OCI-LY3 (cell line): ENCODE measurements at regions not wholly inside any gene's neighbourhood (a gene's known extent, or its start where the extent isn't known, plus 50 kb on each side); places are given as distances from the start of the nearest gene placed in this dataset.

Source experiments
- H2AFZ ChIP-seq: fragments of 200-600, 300-600 bp; shearing (Covaris generic); 2 replicates; pipeline ENCODE4 v1.6.0; 2014; ENCODE audit warnings: antibody characterized with exemption, low read depth, low read length
- H3K27ac ChIP-seq: fragments of 200-600, 300-600 bp; sonication (generic); 2 replicates; pipeline ENCODE4 v1.5.1; 2014; ENCODE audit warnings: mild to moderate bottlenecking, low read length, moderate library complexity, mixed read lengths
- H3K27me3 ChIP-seq: fragments of 200-600, 300-600 bp; sonication (generic); 2 replicates; pipeline ENCODE4 v1.6.1; 2014; ENCODE audit warnings: low read depth, low read length, mixed read lengths
- H3K36me3 ChIP-seq: fragments of 200-600, 300-600 bp; sonication (generic); replicated peaks from 2 replicates; pipeline ENCODE3; 2014; ENCODE audit warnings: low read depth, low read length, mixed read lengths
- H3K4me1 ChIP-seq: fragments of 300-600, 200-600 bp; sonication (generic); 2 replicates; pipeline ENCODE4 v1.6.1; 2014; ENCODE audit warnings: low read length, mixed read lengths
- H3K4me2 ChIP-seq: fragments of 200-600, 300-600 bp; sonication (generic); 2 replicates; pipeline ENCODE4 v1.6.1; 2014; ENCODE audit warnings: low read length, mixed read lengths
- H3K4me3 ChIP-seq: fragments of 300-600, 200-600 bp; sonication (generic); 2 replicates; pipeline ENCODE4 v1.5.1; 2014; ENCODE audit warnings: antibody characterized with exemption, mild to moderate bottlenecking, low read length, moderate library complexity
- H3K79me2 ChIP-seq: fragments of 300-600, 200-600 bp; shearing (Covaris generic); 2 replicates; pipeline ENCODE4 v1.6.1; 2014; ENCODE audit warnings: mild to moderate bottlenecking, low read length, mixed read lengths
- H3K9ac ChIP-seq: fragments of 300-600, 200-600 bp; shearing (Covaris generic); 2 replicates; pipeline ENCODE4 v1.6.0; 2014; ENCODE audit warnings: mild to moderate bottlenecking, low read length, moderate library complexity
- H3K9me3 ChIP-seq: fragments of 200-600, 300-600 bp; shearing (Covaris generic); 2 replicates; pipeline ENCODE4 v1.6.1; 2014; ENCODE audit warnings: low read length, mixed read lengths; ENCODE audit not compliant: insufficient read depth
- H4K20me1 ChIP-seq: fragments of 200-600, 300-600 bp; sonication (generic); 2 replicates; pipeline ENCODE4 v1.6.1; 2016; ENCODE audit warnings: low read length, mixed read lengths; ENCODE audit not compliant: insufficient read depth
- EZH2phosphoT487 ChIP-seq: fragments of 200-600 bp; shearing (Covaris generic); IDR thresholded peaks from 2 replicates; pipeline ENCODE4 v1.6.1; 2018; ENCODE audit warnings: antibody characterized with exemption, mixed run types, low read depth
- TF ChIP-seq, protein P1 (sequence below): fragments of 200-600, 300-600 bp; sonication (generic); IDR thresholded peaks from 2 replicates; pipeline ENCODE4 v1.5.1; 2014; ENCODE audit warnings: antibody characterized with exemption, low read length, low read depth

DNA sequence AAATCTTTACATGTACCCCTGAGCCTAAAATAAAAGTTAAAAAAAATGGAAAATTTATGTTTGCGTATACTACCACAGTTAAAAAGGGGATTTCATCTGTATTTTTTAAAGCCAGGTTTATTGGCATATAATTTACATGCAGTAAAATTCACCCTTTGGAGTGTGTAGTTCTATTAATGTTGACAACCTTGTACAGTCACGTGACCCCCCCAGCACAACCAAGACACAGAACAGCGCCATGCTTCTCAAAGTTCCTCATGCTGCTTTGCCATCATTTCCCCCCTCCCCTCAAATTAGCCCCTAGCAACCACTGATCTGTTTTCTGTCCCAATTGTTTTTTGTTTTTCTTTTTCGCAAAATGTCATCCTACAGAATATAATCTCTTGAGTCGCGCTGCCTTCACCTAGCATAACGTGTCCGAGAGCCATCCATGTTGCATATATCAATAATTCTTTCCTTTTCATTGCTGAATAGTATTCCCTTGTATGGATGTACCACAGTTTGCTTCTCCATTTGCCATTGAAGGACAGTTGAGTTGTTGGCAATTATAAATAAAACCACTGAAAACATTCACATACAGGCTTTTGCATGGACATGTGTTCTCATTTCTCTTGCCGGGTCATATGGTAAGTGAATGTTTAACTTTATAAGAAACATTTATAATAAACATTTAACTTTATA lies 105.3 kb downstream of the LHX2 start:
- Histone ChIP-seq H3K27me3 (peaks cover 5% of the 10 kb centered on the region; the same call in 1 of the 2 replicates), H3K36me3 (no peaks in the 10 kb centered on the region), H3K4me3 (no peak overlapping the region), H3K4me2 (no peak overlapping the region), H3K27ac (no peak overlapping the region), H3K79me2 (no peaks in the 10 kb centered on the region), H4K20me1 (no peaks in the 10 kb centered on the region), H3K9me3 (0 out of 2 replicates have a peak, but pooled peaks cover 4% of the 10 kb centered on the region), H2AFZ (no peak overlapping the region), H3K9ac (no peak overlapping the region), H3K4me1 (no peaks in the 10 kb centered on the region)
- TF ChIP-seq EZH2phosphoT487: no peak
- TF ChIP-seq, protein P1, sequence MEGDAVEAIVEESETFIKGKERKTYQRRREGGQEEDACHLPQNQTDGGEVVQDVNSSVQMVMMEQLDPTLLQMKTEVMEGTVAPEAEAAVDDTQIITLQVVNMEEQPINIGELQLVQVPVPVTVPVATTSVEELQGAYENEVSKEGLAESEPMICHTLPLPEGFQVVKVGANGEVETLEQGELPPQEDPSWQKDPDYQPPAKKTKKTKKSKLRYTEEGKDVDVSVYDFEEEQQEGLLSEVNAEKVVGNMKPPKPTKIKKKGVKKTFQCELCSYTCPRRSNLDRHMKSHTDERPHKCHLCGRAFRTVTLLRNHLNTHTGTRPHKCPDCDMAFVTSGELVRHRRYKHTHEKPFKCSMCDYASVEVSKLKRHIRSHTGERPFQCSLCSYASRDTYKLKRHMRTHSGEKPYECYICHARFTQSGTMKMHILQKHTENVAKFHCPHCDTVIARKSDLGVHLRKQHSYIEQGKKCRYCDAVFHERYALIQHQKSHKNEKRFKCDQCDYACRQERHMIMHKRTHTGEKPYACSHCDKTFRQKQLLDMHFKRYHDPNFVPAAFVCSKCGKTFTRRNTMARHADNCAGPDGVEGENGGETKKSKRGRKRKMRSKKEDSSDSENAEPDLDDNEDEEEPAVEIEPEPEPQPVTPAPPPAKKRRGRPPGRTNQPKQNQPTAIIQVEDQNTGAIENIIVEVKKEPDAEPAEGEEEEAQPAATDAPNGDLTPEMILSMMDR: no peak

DNA sequence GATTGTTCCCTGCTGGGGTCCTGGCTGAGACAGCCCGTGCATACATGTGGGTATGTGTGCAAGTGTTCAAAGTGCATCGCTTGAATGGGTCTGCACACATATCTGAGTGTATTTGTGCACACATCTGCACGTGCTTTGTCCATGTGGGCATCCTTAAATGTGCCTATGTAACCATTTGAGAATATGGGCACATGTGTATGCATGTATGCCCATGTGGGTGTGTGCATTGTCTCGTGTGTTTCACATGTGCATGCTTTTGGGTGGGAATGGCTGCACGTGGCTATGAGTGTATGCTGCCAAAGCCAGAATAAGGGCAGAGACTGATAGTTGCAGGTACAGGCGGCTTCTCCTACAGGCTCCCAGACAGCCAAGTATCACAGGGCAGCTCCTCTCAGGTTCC lies 107.3 kb downstream of the LHX2 start:
- no peak overlapping the region for H3K27ac ChIP-seq
- no peaks in the 10 kb centered on the region for H3K36me3 ChIP-seq
- H3K79me2 ChIP-seq: no peaks in the 10 kb centered on the region
- H3K27me3 ChIP-seq: peaks cover 5% of the 10 kb centered on the region; the same call in 1 of the 2 replicates
- no peaks in the 10 kb centered on the region for H4K20me1 ChIP-seq
- H3K9ac ChIP-seq: no peak overlapping the region
- H2AFZ ChIP-seq: no peak overlapping the region
- no peak for TF ChIP-seq EZH2phosphoT487
- TF ChIP-seq, protein P1: no peak
- peaks cover 4% of the 10 kb centered on the region; the same call in 1 of the 2 replicates for H3K4me1 ChIP-seq
- no peak overlapping the region for H3K4me2 ChIP-seq
- H3K4me3 ChIP-seq: no peak overlapping the region
- 0 out of 2 replicates have a peak, but pooled peaks cover 4% of the 10 kb centered on the region for H3K9me3 ChIP-seq

DNA sequence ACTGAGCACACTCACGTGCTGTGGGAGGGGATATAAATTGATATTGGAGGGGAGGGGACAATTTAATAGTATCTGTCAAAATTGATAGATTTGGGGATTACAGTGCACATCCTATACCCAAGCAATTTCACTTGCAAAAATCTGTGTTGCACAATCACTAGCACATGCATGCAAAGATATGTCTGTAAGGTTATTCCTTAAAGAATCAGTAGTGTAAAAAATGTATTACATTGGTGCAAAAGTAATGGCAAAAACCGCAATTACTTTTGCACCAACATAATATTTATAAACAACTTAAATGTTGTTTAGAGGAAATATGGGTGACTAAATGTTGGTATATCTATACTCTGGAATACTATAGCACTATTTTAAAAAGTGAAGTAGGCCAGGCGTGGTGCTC lies 108.7 kb downstream of the LHX2 start:
- Histone ChIP-seq H2AFZ (no peak overlapping the region), H3K4me1 (peaks cover 10% of the 10 kb centered on the region; the same call in 1 of the 2 replicates), H3K36me3 (no peaks in the 10 kb centered on the region), H3K27me3 (peaks cover 5% of the 10 kb centered on the region; the same call in 1 of the 2 replicates), H3K27ac (no peak overlapping the region), H3K9me3 (0 out of 2 replicates have a peak, but pooled peaks cover 4% of the 10 kb centered on the region), H3K79me2 (no peaks in the 10 kb centered on the region), H3K4me2 (no peak overlapping the region), H3K4me3 (no peak overlapping the region), H4K20me1 (no peaks in the 10 kb centered on the region), H3K9ac (no peak overlapping the region)
- TF ChIP-seq, protein P1: no peak
- no peak for TF ChIP-seq EZH2phosphoT487

DNA sequence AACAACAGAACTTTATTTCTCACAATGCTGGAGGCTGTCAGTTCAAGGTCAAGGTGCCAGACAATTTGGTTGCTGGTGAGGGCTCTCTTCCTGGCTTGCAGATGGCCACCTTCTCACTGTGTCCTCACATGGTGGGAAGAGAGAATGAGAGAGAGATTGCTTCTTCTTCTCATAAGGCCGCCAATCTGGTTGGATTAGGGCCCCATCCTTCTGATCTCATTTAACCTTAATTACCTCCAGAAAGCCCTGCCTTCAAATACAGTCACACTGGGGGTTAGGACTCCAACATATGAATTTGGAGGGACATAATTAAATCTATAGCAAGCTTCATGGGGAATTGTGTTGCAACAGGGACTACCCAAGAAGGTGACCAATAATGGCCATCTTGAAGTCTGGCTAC lies 110.2 kb downstream of the LHX2 start:
- Histone ChIP-seq H3K4me2 (no peak overlapping the region), H3K9ac (no peak overlapping the region), H3K9me3 (0 out of 2 replicates have a peak, but pooled peaks cover 3% of the 10 kb centered on the region), H3K4me3 (no peak overlapping the region), H3K36me3 (no peaks in the 10 kb centered on the region), H3K27ac (no peak overlapping the region), H3K79me2 (no peaks in the 10 kb centered on the region), H4K20me1 (no peaks in the 10 kb centered on the region), H3K27me3 (peaks cover 5% of the 10 kb centered on the region; the same call in 1 of the 2 replicates), H2AFZ (no peak overlapping the region), H3K4me1 (peaks cover 10% of the 10 kb centered on the region; the same call in 1 of the 2 replicates)
- no peak for TF ChIP-seq EZH2phosphoT487
- TF ChIP-seq, protein P1: no peak
